Spinal cord (tissue), 9 donors: ENCODE measurements at regions not wholly inside any gene's neighbourhood (a gene's known extent, or its start where the extent isn't known, plus 50 kb on each side); places are given as distances from the start of the nearest gene placed in this dataset.

Source experiments
- DNase-seq, 6 donors: peaks; one replicate each; pipeline versions ENCODE4 v3.0.0 to v3.0.0-alpha.2; 2013 to 2015; ENCODE audit warnings: low spot score in 6 of 6, low read depth in 4 of 6
- H3K27ac ChIP-seq: one replicate; pipeline ENCODE4 v1.5.1; 2013; ENCODE audit warnings: low read depth, low read length, control low read depth
- H3K27me3 ChIP-seq: one replicate; pipeline ENCODE4 v1.6.1; 2013; ENCODE audit warnings: low read length; ENCODE audit not compliant: control insufficient read depth, insufficient read depth
- H3K36me3 ChIP-seq: one replicate; pipeline ENCODE4 v1.6.1; 2013; ENCODE audit warnings: low read length; ENCODE audit not compliant: control insufficient read depth, insufficient read depth
- H3K4me1 ChIP-seq: one replicate; pipeline ENCODE4 v1.6.1; 2013; ENCODE audit warnings: low read length; ENCODE audit not compliant: control insufficient read depth, insufficient read depth
- H3K4me3 ChIP-seq: one replicate; pipeline ENCODE4 v1.5.1; 2013; ENCODE audit warnings: low read depth, low read length, control low read depth
- H3K9me3 ChIP-seq: one replicate; pipeline ENCODE4 v1.6.1; 2013; ENCODE audit warnings: low read length; ENCODE audit not compliant: control insufficient read depth, insufficient read depth
- WGBS: methylation state at CpG from one replicate; pipeline ENCODE4 v1.1.5; 2013; ENCODE audit warnings: missing lambda C conversion rate; ENCODE audit not compliant: insufficient coverage; 5-methylcytosine and 5-hydroxymethylcytosine counted together
- donor health status: healthy.

GRCh38 chrX:39189431-39189830 lies 388.2 kb downstream of the MID1IP1 start:
- no peak for DNase-seq
- 55% methylated on average over 1 of the region's 1 CpG for WGBS
- H3K4me3 ChIP-seq = no peak overlapping the region

GRCh38 chrX:39194673-39195072 lies 393.4 kb downstream of the MID1IP1 start:
- H3K4me1 ChIP-seq = peaks cover 9% of the 10 kb centered on the region
- 50% methylated on average over 1 of the region's 3 CpGs for WGBS
- H3K4me3 ChIP-seq = no peak overlapping the region
- H3K9me3 ChIP-seq = no peaks in the 10 kb centered on the region
- no peaks in the 10 kb centered on the region for H3K36me3 ChIP-seq
- no peak for DNase-seq
- no peak overlapping the region for H3K27ac ChIP-seq
- H3K27me3 ChIP-seq = no peaks in the 10 kb centered on the region

More at GRCh38 chrX:39189431-39189830, 388.2 kb downstream of the MID1IP1 start:
- Histone ChIP-seq H3K4me1 (no peaks in the 10 kb centered on the region), H3K9me3 (peaks cover 2% of the 10 kb centered on the region), H3K27me3 (no peaks in the 10 kb centered on the region), H3K36me3 (no peaks in the 10 kb centered on the region), H3K27ac (no peak overlapping the region)

- Histone ChIP-seq H3K36me3 (no peaks in the 10 kb centered on the region), H3K27ac (no peak overlapping the region), H3K4me1 (peaks cover 9% of the 10 kb centered on the region), H3K9me3 (no peaks in the 10 kb centered on the region), H3K4me3 (no peak overlapping the region), H3K27me3 (no peaks in the 10 kb centered on the region)
- DNase-seq = peak in 2 of 6 donors; percentile 56 to 78
- 11% methylated on average over 7 of the region's 7 CpGs for WGBS
These were observed 393.9 kb downstream of the MID1IP1 start for GRCh38 chrX:39195156-39195555.

GRCh38 chrX:39196192-39197102 lies 395.2 kb downstream of the MID1IP1 start:
- DNase-seq = no peak
- H3K36me3 ChIP-seq = no peaks in the 10 kb centered on the region
- no peak overlapping the region for H3K27ac ChIP-seq
- peaks cover 9% of the 10 kb centered on the region for H3K4me1 ChIP-seq
- no peaks in the 10 kb centered on the region for H3K27me3 ChIP-seq
- H3K4me3 ChIP-seq = no peak overlapping the region
- WGBS = 56% methylated on average over 6 of the region's 10 CpGs
- no peaks in the 10 kb centered on the region for H3K9me3 ChIP-seq

- Histone ChIP-seq H3K27ac (no peak overlapping the region), H3K9me3 (no peaks in the 10 kb centered on the region), H3K4me1 (peaks cover 9% of the 10 kb centered on the region), H3K27me3 (peaks cover 6% of the 10 kb centered on the region), H3K36me3 (no peaks in the 10 kb centered on the region), H3K4me3 (no peak overlapping the region)
- no peak for DNase-seq
These were observed 398.2 kb downstream of the MID1IP1 start for GRCh38 chrX:39199429-39199828.

DNA sequence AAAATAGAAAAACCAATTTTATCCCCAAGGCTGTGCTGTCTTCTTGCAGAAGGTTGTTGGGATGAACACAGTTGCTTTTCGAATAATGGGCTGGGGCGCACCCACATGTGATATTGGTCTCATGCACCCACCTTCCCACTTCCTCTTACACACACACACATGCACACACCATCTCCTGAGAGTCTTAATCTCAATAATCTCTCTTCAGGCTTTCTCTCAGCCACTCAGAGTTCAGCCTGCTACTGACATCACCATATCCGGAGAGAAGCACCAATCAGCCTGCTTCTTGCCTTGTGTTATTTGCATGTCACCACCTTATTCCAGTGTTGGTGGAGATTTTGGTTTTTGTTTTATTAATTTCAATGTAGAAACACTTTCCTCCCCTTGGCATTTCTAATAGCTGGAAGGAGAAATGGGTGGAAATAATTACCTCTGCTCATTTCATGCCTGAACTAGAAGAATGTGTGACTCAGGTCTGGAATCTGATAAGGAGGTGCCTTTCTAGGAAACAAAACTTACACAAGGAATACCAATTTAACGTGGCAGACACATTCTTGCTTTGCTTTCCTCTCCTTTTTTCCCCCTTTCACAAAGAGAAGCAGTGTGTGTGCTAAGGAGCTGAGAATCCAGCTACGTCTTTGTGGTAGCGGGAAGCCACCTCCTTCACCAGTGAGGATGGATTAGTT lies 400.2 kb downstream of the MID1IP1 start:
- Histone ChIP-seq H3K4me3 (no peak overlapping the region), H3K9me3 (no peaks in the 10 kb centered on the region), H3K4me1 (no peaks in the 10 kb centered on the region), H3K36me3 (no peaks in the 10 kb centered on the region), H3K27ac (no peak overlapping the region), H3K27me3 (peaks cover 6% of the 10 kb centered on the region)
- DNase-seq = no peak
- WGBS = 53% methylated on average over 2 of the region's 6 CpGs

DNA sequence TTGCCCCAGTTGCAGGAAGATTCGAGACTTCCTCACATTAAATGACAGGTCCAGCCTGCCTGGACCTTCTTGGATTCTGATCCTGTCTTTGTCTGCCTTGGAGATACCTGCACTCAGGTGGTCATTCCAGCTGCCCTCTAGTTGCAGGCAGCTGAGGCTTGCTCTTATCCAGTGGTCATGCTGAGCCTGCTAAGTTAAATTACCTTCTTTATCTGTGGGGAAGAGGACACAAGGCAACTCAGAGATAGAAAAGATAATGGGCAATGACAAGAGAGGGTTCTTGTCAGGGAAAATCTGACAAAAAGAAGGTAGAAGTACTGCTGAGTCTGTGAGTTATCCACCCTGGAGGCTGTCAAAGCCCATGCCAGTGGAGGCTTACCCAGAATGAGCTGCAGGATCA lies 401.4 kb downstream of the MID1IP1 start:
- no peaks in the 10 kb centered on the region for H3K36me3 ChIP-seq
- peaks cover 6% of the 10 kb centered on the region for H3K27me3 ChIP-seq
- no peak for DNase-seq
- H3K9me3 ChIP-seq = no peaks in the 10 kb centered on the region
- H3K4me1 ChIP-seq = no peaks in the 10 kb centered on the region
- no peak overlapping the region for H3K4me3 ChIP-seq
- 50% methylated on average over 1 of the region's 1 CpG for WGBS
- H3K27ac ChIP-seq = no peak overlapping the region

GRCh38 chrX:39203427-39203826 lies 402.2 kb downstream of the MID1IP1 start:
- Histone ChIP-seq H3K27ac (no peak overlapping the region), H3K36me3 (no peaks in the 10 kb centered on the region), H3K4me3 (no peak overlapping the region), H3K4me1 (no peaks in the 10 kb centered on the region), H3K9me3 (no peaks in the 10 kb centered on the region), H3K27me3 (peaks cover 6% of the 10 kb centered on the region)
- WGBS = 75% methylated on average over 2 of the region's 3 CpGs
- no peak for DNase-seq

DNA sequence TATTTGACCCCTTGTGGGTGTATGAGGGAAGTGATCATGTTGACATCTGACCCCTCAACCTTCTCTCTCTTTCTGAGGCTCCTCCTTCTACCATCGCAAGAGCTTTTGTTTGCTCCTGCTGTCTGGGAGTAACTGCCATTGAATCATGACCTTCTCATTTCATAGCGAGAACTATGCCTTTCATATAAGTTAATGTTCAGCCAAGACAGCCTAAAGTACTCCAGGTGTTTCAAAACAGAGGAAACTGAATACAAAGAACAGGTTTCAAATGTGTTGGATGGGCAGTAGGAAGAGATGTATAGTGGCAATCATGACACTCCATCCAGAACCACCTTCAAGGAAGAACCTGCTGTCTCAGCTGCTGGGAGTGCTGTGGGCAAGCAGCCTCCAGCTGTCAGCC lies 403.1 kb downstream of the MID1IP1 start:
- WGBS = no CpG with 5 or more reads among the region's 2 CpGs
- H3K27ac ChIP-seq = no peak overlapping the region
- no peaks in the 10 kb centered on the region for H3K4me1 ChIP-seq
- H3K27me3 ChIP-seq = peaks cover 6% of the 10 kb centered on the region
- no peaks in the 10 kb centered on the region for H3K9me3 ChIP-seq
- H3K4me3 ChIP-seq = no peak overlapping the region
- DNase-seq = no peak
- no peaks in the 10 kb centered on the region for H3K36me3 ChIP-seq

GRCh38 chrX:39204945-39205344 lies 403.7 kb downstream of the MID1IP1 start:
- H3K4me3 ChIP-seq = no peak overlapping the region
- H3K9me3 ChIP-seq = no peaks in the 10 kb centered on the region
- no peak for DNase-seq
- 80% methylated on average over 1 of the region's 1 CpG for WGBS
- H3K27me3 ChIP-seq = peaks cover 10% of the 10 kb centered on the region
- H3K4me1 ChIP-seq = no peaks in the 10 kb centered on the region
- H3K36me3 ChIP-seq = no peaks in the 10 kb centered on the region
- no peak overlapping the region for H3K27ac ChIP-seq
